ENCODE measurements at regions not wholly inside any gene's neighbourhood (a gene's known extent, or its start where the extent isn't known, plus 50 kb on each side); places are given as distances from the start of the nearest gene placed in this dataset.

DNA sequence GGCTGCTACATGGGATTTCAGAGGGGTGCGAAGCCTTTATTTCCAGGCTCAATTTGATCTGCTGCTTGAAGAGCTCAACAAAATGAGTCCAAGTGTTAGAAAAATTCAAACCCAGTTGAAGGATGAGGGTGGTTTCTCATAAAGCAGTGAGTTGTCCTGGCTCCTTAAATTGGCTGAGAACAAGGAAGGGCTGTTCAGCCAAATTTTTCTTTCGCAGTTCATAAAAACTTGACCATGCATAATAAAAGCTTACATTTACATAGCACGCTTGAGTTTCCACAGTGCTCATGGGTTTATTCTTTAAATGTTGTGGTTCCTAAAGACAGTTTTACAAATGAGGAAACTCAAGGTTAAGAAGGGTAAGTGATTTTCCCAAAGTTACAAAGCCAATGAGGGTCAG is 174.4 kb upstream of the FOXA2 start:
- no peaks in the 10 kb centered on the region for H3K4me1 ChIP-seq (ENCODE audit: control insufficient read depth in 4 of 4, insufficient read depth in 4 of 4, low read length in 3 of 4)
- DNase-seq (ENCODE audit: low spot score), result no peak
- H3K9ac ChIP-seq (ENCODE audit: low read depth in 1 of 2, low read length in 2 of 2), result no peak overlapping the region
- H3K27me3 ChIP-seq (ENCODE audit: control insufficient read depth in 4 of 4, insufficient read depth in 4 of 4, low read length in 3 of 4), result peaks cover 0 to 2% (median 0%) of the 10 kb centered on the region in 4 donors
- 92% methylated on average over 3 of the region's 3 CpGs for WGBS
- TF ChIP-seq, protein P1, sequence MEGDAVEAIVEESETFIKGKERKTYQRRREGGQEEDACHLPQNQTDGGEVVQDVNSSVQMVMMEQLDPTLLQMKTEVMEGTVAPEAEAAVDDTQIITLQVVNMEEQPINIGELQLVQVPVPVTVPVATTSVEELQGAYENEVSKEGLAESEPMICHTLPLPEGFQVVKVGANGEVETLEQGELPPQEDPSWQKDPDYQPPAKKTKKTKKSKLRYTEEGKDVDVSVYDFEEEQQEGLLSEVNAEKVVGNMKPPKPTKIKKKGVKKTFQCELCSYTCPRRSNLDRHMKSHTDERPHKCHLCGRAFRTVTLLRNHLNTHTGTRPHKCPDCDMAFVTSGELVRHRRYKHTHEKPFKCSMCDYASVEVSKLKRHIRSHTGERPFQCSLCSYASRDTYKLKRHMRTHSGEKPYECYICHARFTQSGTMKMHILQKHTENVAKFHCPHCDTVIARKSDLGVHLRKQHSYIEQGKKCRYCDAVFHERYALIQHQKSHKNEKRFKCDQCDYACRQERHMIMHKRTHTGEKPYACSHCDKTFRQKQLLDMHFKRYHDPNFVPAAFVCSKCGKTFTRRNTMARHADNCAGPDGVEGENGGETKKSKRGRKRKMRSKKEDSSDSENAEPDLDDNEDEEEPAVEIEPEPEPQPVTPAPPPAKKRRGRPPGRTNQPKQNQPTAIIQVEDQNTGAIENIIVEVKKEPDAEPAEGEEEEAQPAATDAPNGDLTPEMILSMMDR (IDR thresholded peaks at IDR 0.05; ENCODE audit: low read depth, low read length, missing input control), result no peak
- TF ChIP-seq HNF4A (conservative IDR thresholded peaks at IDR 0.05), result no peak
- TF ChIP-seq, protein P2, sequence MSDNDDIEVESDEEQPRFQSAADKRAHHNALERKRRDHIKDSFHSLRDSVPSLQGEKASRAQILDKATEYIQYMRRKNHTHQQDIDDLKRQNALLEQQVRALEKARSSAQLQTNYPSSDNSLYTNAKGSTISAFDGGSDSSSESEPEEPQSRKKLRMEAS (IDR thresholded peaks at IDR 0.05), result no peak
- no peak for TF ChIP-seq HNF4G (IDR thresholded peaks at IDR 0.05)
- no peak for TF ChIP-seq GABPA (IDR thresholded peaks at IDR 0.05 in 1 of 2, conservative IDR thresholded peaks at IDR 0.05 in 1 of 2)
- TF ChIP-seq FOXA1 (IDR thresholded peaks at IDR 0.05), result no peak
- no peak for TF ChIP-seq YY1 (IDR thresholded peaks at IDR 0.05)
- TF ChIP-seq, protein P3, sequence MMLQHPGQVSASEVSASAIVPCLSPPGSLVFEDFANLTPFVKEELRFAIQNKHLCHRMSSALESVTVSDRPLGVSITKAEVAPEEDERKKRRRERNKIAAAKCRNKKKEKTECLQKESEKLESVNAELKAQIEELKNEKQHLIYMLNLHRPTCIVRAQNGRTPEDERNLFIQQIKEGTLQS (IDR thresholded peaks at IDR 0.05), result no peak
- TF ChIP-seq TAF1 (conservative IDR thresholded peaks at IDR 0.05), result no peak
- TF ChIP-seq, protein P4, sequence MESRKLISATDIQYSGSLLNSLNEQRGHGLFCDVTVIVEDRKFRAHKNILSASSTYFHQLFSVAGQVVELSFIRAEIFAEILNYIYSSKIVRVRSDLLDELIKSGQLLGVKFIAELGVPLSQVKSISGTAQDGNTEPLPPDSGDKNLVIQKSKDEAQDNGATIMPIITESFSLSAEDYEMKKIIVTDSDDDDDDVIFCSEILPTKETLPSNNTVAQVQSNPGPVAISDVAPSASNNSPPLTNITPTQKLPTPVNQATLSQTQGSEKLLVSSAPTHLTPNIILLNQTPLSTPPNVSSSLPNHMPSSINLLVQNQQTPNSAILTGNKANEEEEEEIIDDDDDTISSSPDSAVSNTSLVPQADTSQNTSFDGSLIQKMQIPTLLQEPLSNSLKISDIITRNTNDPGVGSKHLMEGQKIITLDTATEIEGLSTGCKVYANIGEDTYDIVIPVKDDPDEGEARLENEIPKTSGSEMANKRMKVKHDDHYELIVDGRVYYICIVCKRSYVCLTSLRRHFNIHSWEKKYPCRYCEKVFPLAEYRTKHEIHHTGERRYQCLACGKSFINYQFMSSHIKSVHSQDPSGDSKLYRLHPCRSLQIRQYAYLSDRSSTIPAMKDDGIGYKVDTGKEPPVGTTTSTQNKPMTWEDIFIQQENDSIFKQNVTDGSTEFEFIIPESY (IDR thresholded peaks at IDR 0.05), result no peak
- no peak for TF ChIP-seq FOXA2 (IDR thresholded peaks at IDR 0.05)
- TF ChIP-seq EGR1 (IDR thresholded peaks at IDR 0.05; ENCODE audit: low read depth in 2 of 2), result no peak
- no peak for TF ChIP-seq RXRA (IDR thresholded peaks at IDR 0.05)
- no peak for TF ChIP-seq NR2F2 (IDR thresholded peaks at IDR 0.05)
- TF ChIP-seq JUND (IDR thresholded peaks at IDR 0.05), result no peak
- H3K4me3 ChIP-seq (ENCODE audit: low read depth in 1 of 3, low read length in 3 of 3), result no peak overlapping the region
- no peaks in the 10 kb centered on the region for H3K9me3 ChIP-seq (ENCODE audit: control insufficient read depth in 4 of 4, low read length in 3 of 4)
- no peaks in the 10 kb centered on the region for H3K36me3 ChIP-seq (ENCODE audit: control insufficient read depth in 4 of 4, insufficient read depth in 3 of 4, low read depth in 1 of 4, low read length in 3 of 4)
- H3K27ac ChIP-seq (ENCODE audit: low read depth in 1 of 2, low read length in 2 of 2), result no peak overlapping the region

DNA sequence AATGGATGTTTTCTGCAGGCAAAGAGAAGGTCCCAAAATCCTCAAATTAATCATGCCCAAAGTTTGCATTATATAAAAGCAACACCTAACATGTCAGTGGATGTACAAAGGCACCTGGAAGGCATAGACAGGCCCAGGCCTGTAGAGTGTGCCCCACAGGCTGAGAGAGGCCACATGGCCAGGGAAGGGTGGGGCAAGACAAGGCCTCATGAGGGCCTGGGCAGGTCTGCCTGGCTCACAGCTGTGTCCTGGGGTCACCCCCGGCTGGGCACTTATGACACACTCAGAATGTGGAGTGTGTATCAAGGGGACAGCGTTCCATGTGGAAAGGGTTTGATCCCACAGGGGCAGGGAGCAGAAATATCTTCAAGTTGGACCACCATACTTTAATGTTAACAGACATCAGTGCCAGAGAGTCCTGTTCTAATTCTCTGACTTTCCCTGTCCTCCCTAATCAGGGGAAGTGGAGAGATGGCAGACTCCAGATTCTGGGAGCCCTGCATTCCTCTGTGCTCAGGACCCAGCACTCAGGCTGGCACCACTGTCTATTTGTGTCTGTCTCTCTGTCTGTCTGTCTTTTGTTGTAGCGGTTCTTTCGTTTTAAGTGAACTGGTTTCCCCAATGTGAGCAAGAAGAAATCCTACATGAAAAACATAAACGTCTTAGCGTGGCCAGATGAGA is 178.3 kb upstream of the FOXA2 start:
- no peak for DNase-seq (ENCODE audit: low spot score)
- WGBS, result 73% methylated on average over 6 of the region's 6 CpGs
- Histone ChIP-seq H3K27me3 (ENCODE audit: control insufficient read depth in 4 of 4, insufficient read depth in 4 of 4, low read length in 3 of 4) (peaks cover 0 to 2% (median 0%) of the 10 kb centered on the region in 4 donors), H3K9me3 (ENCODE audit: control insufficient read depth in 4 of 4, low read length in 3 of 4) (no peaks in the 10 kb centered on the region), H3K4me1 (ENCODE audit: control insufficient read depth in 4 of 4, insufficient read depth in 4 of 4, low read length in 3 of 4) (no peaks in the 10 kb centered on the region), H3K27ac (ENCODE audit: low read depth in 1 of 2, low read length in 2 of 2) (no peak overlapping the region), H3K9ac (ENCODE audit: low read depth in 1 of 2, low read length in 2 of 2) (no peak overlapping the region), H3K36me3 (ENCODE audit: control insufficient read depth in 4 of 4, insufficient read depth in 3 of 4, low read depth in 1 of 4, low read length in 3 of 4) (no peaks in the 10 kb centered on the region), H3K4me3 (ENCODE audit: low read depth in 1 of 3, low read length in 3 of 3) (no peak overlapping the region)
- TF ChIP-seq TAF1 (conservative IDR thresholded peaks at IDR 0.05) (no peak), JUND (IDR thresholded peaks at IDR 0.05) (no peak), HNF4A (conservative IDR thresholded peaks at IDR 0.05) (no peak), RAD21 (IDR thresholded peaks at IDR 0.05) (no peak), HNF4G (IDR thresholded peaks at IDR 0.05) (no peak), FOXA2 (IDR thresholded peaks at IDR 0.05) (no peak), RXRA (IDR thresholded peaks at IDR 0.05) (no peak), GABPA (IDR thresholded peaks at IDR 0.05 in 1 of 2, conservative IDR thresholded peaks at IDR 0.05 in 1 of 2) (no peak), SP1 (IDR thresholded peaks at IDR 0.05) (no peak), YY1 (IDR thresholded peaks at IDR 0.05) (no peak)
- TF ChIP-seq, protein P4 (IDR thresholded peaks at IDR 0.05), result no peak
- TF ChIP-seq, protein P5, sequence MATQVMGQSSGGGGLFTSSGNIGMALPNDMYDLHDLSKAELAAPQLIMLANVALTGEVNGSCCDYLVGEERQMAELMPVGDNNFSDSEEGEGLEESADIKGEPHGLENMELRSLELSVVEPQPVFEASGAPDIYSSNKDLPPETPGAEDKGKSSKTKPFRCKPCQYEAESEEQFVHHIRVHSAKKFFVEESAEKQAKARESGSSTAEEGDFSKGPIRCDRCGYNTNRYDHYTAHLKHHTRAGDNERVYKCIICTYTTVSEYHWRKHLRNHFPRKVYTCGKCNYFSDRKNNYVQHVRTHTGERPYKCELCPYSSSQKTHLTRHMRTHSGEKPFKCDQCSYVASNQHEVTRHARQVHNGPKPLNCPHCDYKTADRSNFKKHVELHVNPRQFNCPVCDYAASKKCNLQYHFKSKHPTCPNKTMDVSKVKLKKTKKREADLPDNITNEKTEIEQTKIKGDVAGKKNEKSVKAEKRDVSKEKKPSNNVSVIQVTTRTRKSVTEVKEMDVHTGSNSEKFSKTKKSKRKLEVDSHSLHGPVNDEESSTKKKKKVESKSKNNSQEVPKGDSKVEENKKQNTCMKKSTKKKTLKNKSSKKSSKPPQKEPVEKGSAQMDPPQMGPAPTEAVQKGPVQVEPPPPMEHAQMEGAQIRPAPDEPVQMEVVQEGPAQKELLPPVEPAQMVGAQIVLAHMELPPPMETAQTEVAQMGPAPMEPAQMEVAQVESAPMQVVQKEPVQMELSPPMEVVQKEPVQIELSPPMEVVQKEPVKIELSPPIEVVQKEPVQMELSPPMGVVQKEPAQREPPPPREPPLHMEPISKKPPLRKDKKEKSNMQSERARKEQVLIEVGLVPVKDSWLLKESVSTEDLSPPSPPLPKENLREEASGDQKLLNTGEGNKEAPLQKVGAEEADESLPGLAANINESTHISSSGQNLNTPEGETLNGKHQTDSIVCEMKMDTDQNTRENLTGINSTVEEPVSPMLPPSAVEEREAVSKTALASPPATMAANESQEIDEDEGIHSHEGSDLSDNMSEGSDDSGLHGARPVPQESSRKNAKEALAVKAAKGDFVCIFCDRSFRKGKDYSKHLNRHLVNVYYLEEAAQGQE (IDR thresholded peaks at IDR 0.05), result no peak
- TF ChIP-seq, protein P3 (IDR thresholded peaks at IDR 0.05), result no peak
